Colonic mucosa (tissue), 4 donors: ENCODE measurements at regions not wholly inside any gene's neighbourhood (a gene's known extent, or its start where the extent isn't known, plus 50 kb on each side); places are given as distances from the start of the nearest gene placed in this dataset.

Source experiments
- DNase-seq: peaks from one replicate; pipeline ENCODE4 v3.0.0-alpha.2; 2020
- H3K27ac ChIP-seq: fragments of 200-600 bp; one replicate; pipeline ENCODE4 v1.8.0; 2021
- H3K27me3 ChIP-seq: fragments of 200-600 bp; one replicate; pipeline ENCODE4 v1.8.0; 2021
- H3K36me3 ChIP-seq: fragments of 200-600 bp; one replicate; pipeline ENCODE4 v1.8.0; 2021
- H3K4me1 ChIP-seq: fragments of 200-600 bp; one replicate; pipeline ENCODE4 v1.8.0; 2021; ENCODE audit warnings: mild to moderate bottlenecking
- H3K4me3 ChIP-seq: fragments of 200-600 bp; one replicate; pipeline ENCODE4 v1.8.0; 2021
- H3K9ac ChIP-seq, 2 donors: one replicate each; pipeline ENCODE4 v1.7.0; 2013; ENCODE audit warnings: control low read depth in 2 of 2, low read depth in 2 of 2, low read length in 2 of 2
- H3K9me3 ChIP-seq: fragments of 200-600 bp; one replicate; pipeline ENCODE4 v1.8.0; 2021
- intact Hi-C: fragments of 100-400 bp; cut with DNase I; formaldehyde crosslinking; loops from one replicate; pipeline ENCODE4 v1.14.1; 2022
- TF ChIP-seq, protein P1 (sequence below): fragments of 200-600 bp; IDR thresholded peaks from one replicate; pipeline ENCODE4 v1.8.0; 2022; ENCODE audit warnings: antibody characterized with exemption, mild to moderate bottlenecking
- donor health status: healthy.
- donor health status: DM: no; HTN: no; CAD: no.
- donor health status: DM: no; HTN: no; CAD: no.

DNA sequence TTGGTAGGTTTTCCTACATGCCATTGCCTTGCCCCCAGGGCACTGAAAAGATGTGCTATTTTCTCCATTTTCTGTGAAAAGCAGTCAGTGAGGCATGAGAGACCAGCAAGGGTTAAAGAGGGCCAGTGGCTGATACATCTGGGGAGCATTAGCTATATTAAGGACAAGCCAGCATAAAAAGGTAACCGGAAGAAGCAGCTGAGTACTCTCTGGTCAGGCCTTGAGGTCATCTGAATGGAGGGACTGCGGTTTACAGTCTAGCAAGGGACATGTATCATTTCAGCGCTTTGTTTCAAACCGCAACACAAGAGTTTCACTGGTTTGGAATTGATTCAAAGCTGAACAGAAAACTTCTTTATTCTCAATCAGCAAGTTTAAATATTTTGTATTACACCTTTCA is 120.4 kb downstream of the EPDR1 start:
- H3K36me3 ChIP-seq, result no peaks in the 10 kb centered on the region
- no peak overlapping the region for H3K27ac ChIP-seq
- no peak overlapping the region for H3K9ac ChIP-seq
- TF ChIP-seq, protein P1, sequence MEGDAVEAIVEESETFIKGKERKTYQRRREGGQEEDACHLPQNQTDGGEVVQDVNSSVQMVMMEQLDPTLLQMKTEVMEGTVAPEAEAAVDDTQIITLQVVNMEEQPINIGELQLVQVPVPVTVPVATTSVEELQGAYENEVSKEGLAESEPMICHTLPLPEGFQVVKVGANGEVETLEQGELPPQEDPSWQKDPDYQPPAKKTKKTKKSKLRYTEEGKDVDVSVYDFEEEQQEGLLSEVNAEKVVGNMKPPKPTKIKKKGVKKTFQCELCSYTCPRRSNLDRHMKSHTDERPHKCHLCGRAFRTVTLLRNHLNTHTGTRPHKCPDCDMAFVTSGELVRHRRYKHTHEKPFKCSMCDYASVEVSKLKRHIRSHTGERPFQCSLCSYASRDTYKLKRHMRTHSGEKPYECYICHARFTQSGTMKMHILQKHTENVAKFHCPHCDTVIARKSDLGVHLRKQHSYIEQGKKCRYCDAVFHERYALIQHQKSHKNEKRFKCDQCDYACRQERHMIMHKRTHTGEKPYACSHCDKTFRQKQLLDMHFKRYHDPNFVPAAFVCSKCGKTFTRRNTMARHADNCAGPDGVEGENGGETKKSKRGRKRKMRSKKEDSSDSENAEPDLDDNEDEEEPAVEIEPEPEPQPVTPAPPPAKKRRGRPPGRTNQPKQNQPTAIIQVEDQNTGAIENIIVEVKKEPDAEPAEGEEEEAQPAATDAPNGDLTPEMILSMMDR, result no peak
- DNase-seq, result no peak
- H3K9me3 ChIP-seq, result no peaks in the 10 kb centered on the region
- intact Hi-C loops, result no loop called here
- no peaks in the 10 kb centered on the region for H3K27me3 ChIP-seq
- no peaks in the 10 kb centered on the region for H3K4me1 ChIP-seq
- no peak overlapping the region for H3K4me3 ChIP-seq

DNA sequence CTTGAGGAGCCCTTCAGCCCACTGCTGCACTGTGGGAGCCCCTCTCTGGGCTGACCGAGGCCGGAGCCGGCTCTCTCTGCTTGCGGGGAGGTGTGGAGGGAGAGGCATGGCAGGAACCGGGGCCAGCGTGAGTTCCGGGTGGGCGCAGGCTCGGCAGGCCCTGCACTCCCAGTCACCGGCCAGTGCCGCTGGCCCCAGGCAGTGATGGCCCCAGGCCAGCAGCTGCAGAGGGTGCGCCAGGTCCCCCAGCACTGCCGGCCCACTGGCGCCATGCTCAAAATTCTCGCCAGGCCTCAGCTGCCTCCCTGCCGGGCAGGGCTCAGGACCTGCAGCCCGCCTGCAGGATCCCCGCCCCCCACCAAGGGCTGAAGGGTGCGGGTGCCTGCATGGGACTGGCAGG is 128.4 kb upstream of the STARD3NL start:
- TF ChIP-seq, protein P1, result no peak
- Histone ChIP-seq H3K4me3 (no peak overlapping the region), H3K4me1 (no peaks in the 10 kb centered on the region), H3K36me3 (no peaks in the 10 kb centered on the region), H3K27me3 (no peaks in the 10 kb centered on the region), H3K9me3 (no peaks in the 10 kb centered on the region), H3K9ac (no peak overlapping the region), H3K27ac (no peak overlapping the region)
- no peak for DNase-seq
- intact Hi-C loops, result no loop called here

DNA sequence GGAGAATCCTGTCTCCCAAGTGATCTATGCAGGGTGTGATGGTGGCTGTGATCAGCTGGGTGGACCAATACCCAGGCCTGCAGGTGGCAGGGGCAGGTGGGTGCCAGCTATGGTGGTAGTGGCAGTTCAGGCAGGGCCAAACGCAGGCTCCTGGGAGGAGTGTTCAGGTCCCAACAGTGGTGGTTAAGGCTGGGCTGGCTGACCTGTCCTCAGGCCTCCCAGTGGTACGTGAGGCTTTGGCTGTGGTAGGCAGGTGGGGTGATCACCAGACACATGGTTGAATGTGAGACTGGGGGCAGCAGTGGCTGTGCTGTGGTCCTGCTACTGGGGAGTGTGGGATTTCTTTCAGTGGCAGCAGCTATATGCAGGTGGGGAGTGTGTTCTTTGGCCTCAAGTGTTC is 126.7 kb upstream of the STARD3NL start:
- intact Hi-C loops, result no loop called here
- H3K4me3 ChIP-seq, result no peak overlapping the region
- no peaks in the 10 kb centered on the region for H3K9me3 ChIP-seq
- no peak overlapping the region for H3K27ac ChIP-seq
- no peaks in the 10 kb centered on the region for H3K4me1 ChIP-seq
- H3K9ac ChIP-seq, result no peak overlapping the region
- H3K36me3 ChIP-seq, result no peaks in the 10 kb centered on the region
- no peak for DNase-seq
- TF ChIP-seq, protein P1, result no peak
- no peaks in the 10 kb centered on the region for H3K27me3 ChIP-seq

GRCh38 chr7:38051786-38052185 is 126.3 kb upstream of the STARD3NL start:
- no peak overlapping the region for H3K27ac ChIP-seq
- no peak for DNase-seq
- no peaks in the 10 kb centered on the region for H3K9me3 ChIP-seq
- H3K27me3 ChIP-seq, result no peaks in the 10 kb centered on the region
- no peak overlapping the region for H3K4me3 ChIP-seq
- H3K36me3 ChIP-seq, result no peaks in the 10 kb centered on the region
- intact Hi-C loops, result no loop called here
- H3K4me1 ChIP-seq, result no peaks in the 10 kb centered on the region
- TF ChIP-seq, protein P1, result no peak
- H3K9ac ChIP-seq, result no peak overlapping the region

DNA sequence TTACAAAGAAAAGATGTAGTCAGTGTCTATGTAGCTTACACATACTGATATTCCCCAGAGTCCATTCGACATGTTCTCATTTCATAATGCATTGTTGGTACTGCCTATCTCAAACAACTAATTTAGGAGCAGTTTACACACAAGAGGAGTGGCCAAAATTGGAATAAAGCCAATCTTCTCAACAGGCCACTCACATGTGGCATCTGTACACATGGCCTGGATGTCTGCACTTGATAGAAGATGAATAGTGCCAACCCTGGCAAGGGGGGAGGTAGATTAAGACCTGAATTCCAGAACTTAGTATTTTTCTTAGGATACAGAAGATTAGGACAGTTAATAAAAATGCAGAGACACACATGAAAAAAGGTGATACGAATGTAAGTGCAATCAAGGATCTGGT is 125.3 kb upstream of the STARD3NL start:
- TF ChIP-seq, protein P1, result no peak
- intact Hi-C loops, result no loop called here
- no peak overlapping the region for H3K9ac ChIP-seq

GRCh38 chr7:38054199-38054598 is 123.8 kb upstream of the STARD3NL start:
- intact Hi-C loops, result no loop called here
- Histone ChIP-seq H3K27ac (no peak overlapping the region), H3K4me1 (no peaks in the 10 kb centered on the region), H3K9ac (no peak overlapping the region), H3K36me3 (no peaks in the 10 kb centered on the region), H3K4me3 (no peak overlapping the region), H3K27me3 (no peaks in the 10 kb centered on the region), H3K9me3 (no peaks in the 10 kb centered on the region)
- TF ChIP-seq, protein P1, result no peak
- no peak for DNase-seq

More for the DNA sequence above, 125.3 kb upstream of the STARD3NL start:
- no peak overlapping the region for H3K4me3 ChIP-seq
- no peaks in the 10 kb centered on the region for H3K27me3 ChIP-seq
- no peak for DNase-seq
- H3K9me3 ChIP-seq, result no peaks in the 10 kb centered on the region
- H3K36me3 ChIP-seq, result no peaks in the 10 kb centered on the region
- no peaks in the 10 kb centered on the region for H3K4me1 ChIP-seq
- no peak overlapping the region for H3K27ac ChIP-seq
